Anterior cingulate cortex (tissue), 58 donors: ENCODE measurements at regions not wholly inside any gene's neighbourhood (a gene's known extent, or its start where the extent isn't known, plus 50 kb on each side); places are given as distances from the start of the nearest gene placed in this dataset.

ENCODE experiments used
- DNase-seq, 58 donors: peaks; one replicate each; lab custom pipeline; 2025; lab: John Stamatoyannopoulos, UW

DNA sequence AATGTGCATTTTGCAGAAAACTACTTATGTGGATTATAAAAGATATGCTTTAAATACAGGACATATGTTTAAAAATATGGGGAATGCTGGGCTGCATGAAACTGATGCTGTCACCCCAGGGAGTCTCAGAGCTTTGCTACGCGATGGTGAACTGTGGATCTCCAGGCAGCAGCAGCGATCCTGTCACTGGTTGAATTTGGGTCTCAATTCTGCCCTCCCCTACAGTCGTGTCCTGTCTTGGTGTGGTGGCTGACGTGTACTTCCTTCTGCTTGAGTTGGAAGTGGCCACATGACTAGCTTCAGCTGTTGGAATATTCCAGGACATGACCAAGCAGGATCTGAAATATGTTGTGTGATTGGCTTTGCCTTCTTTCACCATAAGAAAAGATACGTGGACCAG lies 222.9 kb upstream of the AJAP1 start:
- DNase-seq, result peak in 7 of 58 donors; percentile 10 to 25 (median 20)

DNA sequence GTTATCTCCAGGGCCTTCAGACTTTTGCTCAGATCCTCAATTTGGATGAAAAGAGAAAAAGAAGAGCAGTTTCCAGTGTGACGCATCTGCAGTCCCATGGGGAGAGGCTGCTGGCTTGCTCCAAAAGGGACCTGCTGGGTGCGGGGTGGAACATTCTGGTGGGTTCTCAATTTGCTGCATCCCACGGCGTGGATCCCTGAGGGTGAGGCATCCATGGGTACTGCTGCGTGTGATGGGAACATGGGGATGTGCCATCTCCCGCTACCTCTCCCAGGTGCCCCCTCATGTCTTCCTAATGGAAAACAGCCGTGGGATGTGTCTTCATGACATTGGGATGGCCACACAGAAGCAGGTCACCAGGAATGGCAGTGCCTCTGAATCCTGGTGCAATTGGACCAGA lies 221.3 kb upstream of the AJAP1 start:
- no peak for DNase-seq

DNA sequence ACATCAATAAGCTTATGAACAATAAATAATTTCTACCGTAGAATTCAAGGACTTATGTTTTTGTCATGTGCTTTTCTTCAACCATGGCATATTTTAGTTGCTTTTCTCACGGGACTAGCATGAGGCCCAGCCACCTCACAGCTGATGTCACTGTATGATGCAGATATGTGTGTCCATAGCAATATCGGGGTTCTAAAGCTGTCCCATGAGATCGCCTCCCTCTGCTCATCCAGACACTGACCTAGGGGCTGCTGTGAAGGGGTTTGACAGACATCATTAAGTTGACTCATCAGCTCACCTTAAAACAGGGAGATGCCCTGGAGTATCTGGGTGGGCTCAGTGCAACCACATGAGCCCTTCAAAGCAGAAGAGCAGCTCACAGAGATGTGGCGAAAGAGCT lies 210.3 kb upstream of the AJAP1 start:
- no peak for DNase-seq

DNA sequence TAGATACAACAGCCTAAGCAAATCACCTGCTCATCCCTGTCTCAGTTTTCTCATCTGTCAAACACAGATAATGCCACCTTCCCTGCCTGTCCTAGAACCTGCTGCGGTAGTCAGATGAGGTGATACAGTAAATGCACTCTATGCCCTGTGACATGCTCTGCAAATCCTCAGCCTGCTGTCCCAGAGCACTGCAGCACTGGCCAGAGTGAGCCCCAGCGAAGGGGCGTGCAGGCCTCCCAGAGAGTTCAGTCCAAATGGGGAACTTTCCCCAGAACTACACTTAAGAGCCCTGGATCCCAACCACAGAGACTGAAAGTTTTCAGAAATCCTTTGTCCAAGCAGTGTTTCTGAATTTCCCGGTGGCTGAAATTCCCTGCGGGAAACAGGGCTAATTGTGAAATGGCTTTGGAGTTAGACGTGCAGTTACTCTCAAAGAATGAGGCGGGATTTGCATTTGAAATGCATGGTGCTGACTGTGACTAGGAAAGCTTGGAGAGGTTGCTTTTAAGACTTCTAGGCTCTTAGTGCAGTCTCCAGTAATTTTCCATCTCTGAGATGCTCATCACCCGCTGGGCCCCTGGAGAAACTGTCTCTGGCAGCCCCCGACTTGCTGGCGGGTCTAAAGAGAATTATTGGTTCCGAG lies 206.5 kb upstream of the AJAP1 start:
- peak in 12 of 58 donors; percentile 5 to 53 (median 14) for DNase-seq

DNA sequence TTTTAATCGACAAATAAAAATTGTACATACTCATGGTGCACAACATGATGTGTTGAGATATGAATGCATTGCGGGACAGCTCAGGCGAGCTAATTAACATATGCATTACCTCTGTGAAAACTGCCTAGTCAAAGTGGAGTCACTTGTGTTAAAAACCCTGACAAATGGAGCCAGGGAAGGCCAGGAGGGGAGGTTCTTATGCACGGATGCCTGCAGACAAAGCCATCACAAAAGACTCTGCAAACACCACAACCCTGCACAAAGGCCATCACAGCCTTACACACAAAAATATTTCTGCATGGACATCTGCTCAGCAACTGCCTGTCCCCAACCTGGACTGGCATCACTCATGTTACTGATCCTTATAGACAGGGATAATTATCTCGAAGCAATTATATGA lies 204.4 kb upstream of the AJAP1 start:
- no peak for DNase-seq

DNA sequence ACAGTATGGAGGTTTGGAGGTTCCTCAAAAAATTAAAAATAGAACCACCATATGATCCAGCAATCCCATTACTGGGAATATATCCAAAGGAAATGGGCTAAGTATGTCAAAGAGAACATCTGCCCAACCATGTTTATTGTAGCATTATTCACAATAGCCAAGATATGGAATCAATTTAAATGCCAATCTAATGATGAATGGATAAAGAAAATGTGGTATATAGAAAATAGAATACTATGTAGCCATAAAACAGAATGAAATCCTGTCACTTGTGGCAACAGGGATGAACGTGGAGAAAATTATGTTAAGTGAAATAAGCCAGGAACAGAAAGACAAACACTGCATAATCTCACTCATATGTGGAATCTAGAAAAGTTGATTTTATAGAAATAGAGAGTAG lies 201.7 kb upstream of the AJAP1 start:
- DNase-seq, result no peak

DNA sequence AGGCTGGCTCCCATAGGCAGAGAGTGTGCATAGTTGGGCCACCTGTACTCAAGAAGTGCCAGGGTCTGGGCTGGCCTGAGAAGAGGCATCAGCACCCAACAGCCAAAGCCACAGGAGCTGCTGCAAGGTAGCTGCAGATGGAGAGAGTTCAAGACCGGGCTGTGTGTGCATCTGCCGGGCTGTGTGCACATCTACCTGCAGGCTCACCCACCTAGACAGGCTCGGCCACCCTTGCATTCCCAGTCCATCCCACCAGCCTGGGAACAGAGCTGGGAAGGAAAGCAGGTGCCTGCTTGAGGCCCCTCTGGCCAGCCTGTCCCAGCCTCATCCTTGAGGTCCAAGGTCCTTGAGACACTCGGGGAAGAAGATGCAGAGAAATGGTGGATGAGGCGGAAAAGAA lies 194.4 kb upstream of the AJAP1 start:
- no peak for DNase-seq

DNA sequence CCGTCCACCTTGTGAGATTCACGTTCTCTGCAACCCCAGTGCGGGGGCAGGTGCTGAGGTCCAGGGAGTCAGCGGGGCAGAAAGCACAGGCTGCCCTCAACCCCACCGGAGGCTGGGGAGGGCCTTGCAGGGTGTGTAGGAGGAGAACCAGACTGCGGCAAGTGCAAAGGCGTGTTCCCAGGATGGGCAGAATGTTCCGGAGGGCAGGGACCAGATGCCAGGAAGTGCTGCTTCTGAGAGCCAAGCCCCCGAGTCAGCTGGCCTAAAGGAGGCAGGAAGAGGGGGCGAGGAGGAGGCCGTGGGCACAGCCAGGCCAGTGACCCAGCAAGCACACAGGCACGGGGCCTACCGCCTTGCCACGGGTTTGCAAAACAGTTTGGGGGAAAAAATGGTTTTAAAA lies 193.8 kb upstream of the AJAP1 start:
- no peak for DNase-seq

DNA sequence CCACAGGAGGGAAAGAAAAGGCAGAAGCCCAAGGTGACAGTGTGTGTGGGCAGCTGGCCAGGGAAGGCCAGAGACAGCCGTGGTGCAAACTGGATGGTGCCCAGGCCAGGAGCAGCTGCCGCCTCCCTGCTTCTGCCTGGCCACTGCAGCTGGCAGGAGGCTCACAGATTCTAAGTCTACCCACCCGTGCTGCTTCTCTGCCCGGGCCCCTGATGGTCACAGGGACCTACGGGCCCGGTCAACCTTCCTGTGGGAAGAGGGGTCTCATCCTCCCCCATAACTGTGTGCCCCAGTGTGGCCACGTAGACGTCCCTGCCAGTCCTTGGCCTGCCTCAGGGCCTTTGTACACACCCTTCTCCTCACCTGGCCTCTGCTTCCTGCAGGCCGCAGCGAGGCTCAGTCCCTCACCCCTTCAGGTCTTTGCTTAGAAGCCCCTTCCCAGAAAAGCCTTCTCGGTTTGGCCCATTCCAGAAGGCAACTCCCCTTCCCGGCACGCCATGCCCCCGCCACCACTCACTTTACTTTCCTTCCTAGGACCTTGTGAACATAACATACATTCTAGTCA lies 192.6 kb upstream of the AJAP1 start:
- DNase-seq, result no peak

DNA sequence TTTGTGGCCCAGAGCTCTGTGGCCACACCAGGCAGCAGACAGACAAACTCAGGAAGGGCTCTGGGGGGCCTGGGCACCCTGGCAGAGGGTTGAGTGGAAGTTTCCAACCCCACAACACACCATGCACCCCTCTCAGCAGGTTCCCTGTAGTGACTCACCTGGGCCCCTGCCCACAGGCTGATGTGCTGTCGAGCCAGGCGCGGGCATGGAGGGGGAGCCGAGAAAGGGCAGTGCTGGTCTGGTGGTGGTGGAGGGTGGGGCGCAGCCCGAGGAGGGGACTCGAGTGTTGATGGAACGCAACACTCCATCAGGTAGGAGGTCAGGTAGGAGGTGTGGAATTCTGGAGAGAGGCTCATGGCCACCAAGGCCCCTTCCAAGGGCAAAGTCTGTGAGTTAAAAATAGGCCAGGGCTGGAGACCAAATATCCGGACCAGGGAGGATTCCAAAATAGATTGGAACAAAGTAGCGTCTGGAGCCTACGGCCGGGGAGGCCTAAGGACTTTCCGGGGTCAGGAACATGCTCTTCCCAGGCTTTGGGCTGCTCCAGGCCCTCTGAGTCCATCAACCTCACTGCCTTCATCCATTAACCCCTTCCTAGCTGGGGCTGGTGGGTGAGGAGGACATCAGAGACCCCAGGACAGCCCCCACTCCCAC lies 191.5 kb upstream of the AJAP1 start:
- DNase-seq, result no peak

DNA sequence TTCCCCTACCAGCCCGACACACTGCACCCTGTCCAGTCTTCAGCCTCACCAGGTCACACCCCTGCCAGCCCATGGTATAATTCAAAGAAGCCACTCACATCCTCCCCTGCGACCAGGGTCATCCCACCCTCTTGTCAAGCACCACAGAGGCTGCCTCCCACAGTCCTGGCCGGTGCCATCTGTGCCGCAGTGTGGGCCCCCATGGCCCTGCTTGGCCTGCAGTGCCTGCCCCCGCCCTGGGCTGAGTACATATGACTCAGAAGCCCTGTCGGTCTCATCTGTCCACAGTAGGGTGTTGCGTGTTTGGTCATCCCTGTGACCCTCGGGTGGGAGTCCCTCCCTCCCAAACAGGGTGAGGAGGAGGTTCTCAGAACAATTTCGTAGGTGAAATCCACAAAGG lies 190.8 kb upstream of the AJAP1 start:
- no peak for DNase-seq

DNA sequence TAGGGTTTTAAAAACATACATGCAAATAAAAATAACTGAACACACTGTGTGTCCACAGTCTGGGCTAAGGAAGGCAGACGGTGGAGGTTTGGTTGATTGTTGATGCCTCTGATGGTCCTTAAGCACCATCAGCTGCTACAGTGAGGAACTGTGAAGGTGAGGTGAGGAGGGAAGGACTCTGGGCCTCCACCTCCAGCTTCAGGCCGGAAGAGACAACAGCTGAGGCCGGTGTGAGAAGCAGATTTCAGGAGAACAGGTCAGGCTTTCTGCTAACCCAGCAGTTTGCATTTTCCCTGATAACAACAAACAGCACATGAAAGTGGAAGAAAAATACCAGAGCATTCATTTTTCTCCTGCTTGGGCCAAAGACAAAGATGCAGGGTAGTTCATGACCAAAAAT lies 189.9 kb upstream of the AJAP1 start:
- no peak for DNase-seq

DNA sequence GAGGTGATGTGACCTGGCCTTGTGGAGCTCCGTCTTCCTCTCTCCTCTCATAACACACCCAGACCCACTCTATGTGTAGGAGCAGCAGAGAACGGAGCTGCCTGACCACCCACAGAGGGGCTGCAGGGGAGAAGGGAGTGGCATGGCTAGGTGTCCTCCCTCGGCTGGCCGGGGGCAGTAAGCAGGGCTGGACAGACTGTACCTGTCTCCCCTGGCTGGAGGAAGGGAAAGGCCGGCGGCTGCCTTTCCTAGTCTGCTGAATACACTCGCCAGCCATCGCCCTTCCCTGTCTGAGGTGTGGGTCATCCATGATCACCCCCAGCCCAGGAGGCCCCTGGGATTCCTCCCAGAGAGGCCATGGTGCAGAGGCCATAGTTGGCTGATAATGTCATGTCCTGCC lies 187.2 kb upstream of the AJAP1 start:
- no peak for DNase-seq

DNA sequence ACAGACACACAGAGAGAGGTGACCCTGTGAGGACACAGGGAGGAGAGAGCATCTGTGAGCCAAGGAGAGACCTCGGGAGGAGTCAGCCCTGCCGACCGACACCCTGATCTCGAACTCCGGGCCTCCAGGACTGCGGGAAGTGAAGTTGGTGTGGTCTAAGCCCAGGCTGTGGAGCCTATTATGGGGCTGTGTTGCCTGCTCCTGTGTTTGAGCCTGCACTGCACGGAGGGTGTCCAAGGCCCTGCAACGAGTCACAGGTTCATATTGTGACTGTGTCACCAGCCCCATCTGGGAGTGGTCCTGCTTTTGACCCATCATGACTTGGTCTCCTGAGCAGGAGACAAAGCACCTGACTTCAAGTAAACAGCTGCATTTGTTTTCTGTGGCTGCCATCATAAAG lies 186.0 kb upstream of the AJAP1 start:
- DNase-seq, result no peak

DNA sequence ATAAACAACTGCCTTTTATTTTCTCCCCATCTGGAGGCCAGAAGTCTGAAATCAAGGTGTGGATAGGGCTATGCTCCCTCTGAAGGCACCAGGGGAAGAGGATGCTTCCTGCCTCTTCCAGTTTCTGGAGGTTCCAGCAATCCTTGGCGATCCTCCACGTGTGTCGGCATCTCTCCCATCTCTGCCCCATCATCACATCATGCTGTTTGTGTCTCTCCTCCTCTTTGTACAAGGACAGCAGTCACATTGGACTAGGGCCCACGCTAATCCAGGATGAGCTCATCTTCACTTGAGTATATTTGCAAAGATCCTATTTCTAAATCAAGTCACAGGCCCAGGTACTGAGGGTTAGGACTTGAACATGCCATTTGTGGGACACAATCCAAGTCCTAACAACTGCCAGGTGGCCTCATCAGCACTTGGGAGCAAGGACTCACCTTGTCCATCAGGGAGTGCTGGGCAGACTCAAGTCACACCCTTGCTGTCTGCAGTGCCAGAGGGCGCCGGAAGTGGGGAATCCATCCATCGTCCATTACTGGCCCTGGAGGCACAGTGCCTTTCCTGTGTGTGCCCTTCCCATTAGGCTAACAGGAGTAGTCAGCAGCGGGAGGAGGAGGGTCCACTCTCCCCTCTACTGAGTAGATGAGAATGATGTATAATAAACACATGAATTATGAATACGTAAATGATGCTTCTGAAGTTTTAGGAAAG lies 185.4 kb upstream of the AJAP1 start:
- peak in 23 of 58 donors; percentile 1 to 78 (median 26) for DNase-seq

DNA sequence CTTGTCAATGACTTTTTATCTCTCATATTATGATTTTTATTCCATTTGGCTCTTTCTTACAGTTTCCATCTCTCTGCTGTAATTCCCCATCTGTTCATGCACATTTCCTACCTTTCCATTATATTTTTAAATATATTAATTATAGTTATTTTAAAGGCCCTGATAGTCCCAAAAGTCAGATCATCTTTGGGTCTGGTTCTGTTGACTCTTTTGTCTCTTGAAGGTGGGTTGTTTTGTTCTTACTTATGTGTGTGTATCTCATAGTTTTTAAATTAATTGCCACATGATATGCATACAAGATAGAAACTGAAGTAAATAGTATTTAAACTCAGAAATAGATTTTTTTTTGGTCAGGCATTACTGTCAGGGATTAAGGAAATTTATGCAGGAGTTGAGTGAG lies 178.0 kb upstream of the AJAP1 start:
- DNase-seq, result no peak

DNA sequence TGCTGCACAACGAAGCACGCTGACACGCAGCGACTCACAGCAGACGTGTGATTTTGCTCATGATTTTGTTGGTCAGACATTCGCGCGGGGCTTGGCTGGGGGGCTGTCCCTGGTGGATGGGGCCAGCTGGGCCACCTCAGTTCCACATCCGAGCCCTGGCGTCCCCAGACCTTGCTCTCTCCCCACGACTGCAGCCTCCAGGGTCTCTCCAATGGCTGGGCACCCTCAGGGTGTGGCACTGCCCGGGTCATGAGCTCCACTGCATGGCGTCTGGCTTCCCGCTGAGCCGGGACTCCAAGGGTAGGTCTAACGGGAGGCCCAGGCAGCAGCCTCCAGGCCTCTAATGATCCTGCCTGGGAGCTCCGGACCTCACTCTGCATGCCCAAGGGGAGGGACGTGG lies 173.0 kb upstream of the AJAP1 start:
- DNase-seq, result no peak

DNA sequence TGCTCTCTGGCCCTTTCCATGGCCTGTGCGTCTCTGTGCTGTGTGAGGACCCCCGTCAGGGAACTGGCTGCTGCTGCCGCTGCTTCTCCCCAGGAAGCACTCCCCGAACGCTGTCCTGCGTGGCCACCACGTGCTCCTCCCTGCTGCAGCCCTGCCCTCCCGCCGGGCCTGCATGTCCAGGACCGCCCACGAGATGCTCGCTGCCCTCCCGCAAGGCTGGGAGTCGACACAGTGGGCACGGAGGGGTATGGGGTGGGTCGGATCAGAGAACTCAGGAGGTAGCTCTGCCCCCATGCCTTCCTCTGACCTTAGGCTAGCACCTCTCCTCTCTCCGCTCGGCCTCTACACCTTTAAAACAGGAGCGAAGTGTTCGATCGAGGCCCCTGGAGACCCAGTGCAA lies 171.9 kb upstream of the AJAP1 start:
- no peak for DNase-seq

DNA sequence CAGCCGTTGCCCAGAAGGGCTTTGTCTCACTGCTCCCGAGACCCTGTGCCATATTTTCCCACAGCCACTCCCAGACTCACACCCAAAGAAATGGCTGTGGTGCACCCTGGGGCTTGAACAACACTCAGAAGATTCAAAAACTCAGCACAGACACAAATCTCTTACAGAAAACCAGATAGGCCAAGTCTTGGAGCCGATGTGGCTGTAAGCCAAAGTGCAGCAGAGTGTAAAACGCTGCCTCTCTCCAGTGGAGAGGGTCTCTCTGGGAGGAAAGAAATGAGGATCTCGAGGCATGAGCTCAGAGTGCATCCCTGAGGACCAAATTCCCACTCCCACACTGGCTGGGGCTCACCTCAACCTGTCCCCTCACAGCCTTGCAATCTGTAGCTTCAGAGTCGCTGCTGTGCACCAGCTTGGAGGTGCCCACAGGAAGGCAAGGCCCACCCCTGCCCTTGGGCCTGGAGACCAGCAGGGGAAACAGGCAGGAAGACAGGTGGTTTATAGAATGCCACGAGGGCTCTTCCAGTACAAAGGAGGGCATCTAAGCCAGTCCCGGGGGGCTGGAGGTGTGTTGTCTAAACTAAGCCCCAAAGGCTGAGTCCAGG lies 171.3 kb upstream of the AJAP1 start:
- no peak for DNase-seq

DNA sequence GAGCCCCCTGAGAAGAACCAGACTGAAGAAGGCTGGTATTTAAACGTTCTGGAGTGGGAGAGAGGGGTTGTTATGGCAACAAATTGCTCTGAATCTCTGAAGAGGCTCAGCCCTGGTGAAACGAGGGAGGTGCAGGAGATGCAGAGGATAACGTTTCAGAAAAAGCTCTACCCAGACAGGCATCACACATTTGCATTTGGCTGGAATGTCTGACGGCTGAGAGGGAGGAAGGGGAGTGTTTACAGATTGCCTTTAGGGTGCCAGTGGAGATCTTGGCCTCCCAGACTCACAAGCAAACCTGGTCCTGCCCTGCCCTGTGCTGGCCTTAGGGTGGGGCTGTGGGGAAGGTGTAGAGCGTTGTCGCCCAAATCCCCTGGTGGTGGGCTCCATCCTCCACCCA lies 169.0 kb upstream of the AJAP1 start:
- peak in 29 of 58 donors; percentile 2 to 69 (median 27) for DNase-seq

DNA sequence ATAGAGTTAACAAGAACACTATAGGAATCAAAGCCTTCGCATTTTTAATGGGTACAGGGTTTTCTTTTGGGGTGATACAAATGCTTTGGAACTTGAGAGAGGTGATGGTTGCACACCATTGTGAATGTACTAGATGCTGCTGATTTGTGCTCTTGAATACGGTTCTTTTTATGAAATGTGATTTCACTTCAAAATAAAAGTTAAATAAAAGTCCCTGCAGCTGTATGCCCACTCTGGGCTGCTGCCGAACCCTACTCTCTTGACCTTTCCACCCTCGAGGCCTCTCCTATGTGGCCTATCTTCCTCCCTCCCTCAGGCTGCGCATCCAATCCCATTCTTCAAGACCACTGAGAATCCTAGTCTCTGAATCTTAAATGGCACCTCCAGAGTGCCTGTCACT lies 168.5 kb upstream of the AJAP1 start:
- DNase-seq, result no peak
